ENCODE measurements at regions not wholly inside any gene's neighbourhood (a gene's known extent, or its start where the extent isn't known, plus 50 kb on each side); places are given as distances from the start of the nearest gene placed in this dataset.
"Not testable (repeated sequence)": the region's sequence is repeated elsewhere in the genome, so short reads cannot be mapped to it uniquely, and the experiment has no call there.

DNA sequence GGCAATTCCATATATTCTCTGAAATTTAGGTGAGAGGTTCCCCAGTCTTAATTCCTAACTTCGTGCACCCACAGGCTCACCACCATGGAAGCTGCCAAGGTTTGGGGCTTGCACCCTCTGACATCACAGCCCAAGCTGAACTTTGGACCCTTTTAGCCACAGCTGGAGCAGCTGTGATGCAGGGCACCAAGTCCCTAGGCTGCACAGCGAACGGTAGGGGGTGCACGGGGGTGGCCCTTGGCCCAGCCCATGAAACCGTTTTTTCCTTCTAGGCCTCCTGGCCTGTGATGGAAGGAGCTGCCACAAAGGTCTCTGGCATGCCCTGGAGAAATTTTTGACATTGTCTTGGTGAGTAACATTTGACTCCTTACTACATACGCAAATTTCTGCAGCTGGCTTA lies 251.9 kb upstream of the GRM3 start:
- POLR2A ChIA-PET = no interaction called here

DNA sequence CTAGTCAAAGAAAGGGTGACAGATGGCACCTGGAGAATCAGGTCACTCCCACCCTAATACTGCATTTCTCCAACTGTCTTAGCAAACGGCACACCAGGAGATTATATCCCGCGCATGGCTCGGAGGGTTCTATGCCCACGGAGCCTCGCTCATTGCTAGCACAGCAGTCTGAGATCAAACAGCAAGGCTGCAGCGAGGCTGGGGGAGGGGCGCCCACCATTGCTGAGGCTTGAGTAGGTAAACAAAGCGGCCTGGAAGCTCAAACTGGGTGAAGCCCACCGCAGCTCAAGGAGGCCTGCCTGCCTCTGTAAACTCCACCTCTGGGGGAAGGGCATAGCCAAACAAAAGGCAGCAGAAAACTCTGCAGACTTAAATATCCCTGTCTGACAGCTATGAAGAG lies 268.1 kb upstream of the GRM3 start:
- ATAC-seq; DNase-seq; H3K27me3 ChIP-seq (ENCODE audit: control insufficient read depth in 2 of 2, insufficient read depth in 2 of 2, low read length in 2 of 2); H3K4me3 ChIP-seq (ENCODE audit: low read length); H3K27ac ChIP-seq (ENCODE audit: low read depth, low read length); H3K4me1 Mint-ChIP-seq; H3K36me3 ChIP-seq (ENCODE audit: control insufficient read depth in 2 of 3, insufficient read depth in 3 of 3, low read length in 3 of 3); H3K4me3 Mint-ChIP-seq; POLR2A ChIA-PET; H3K27me3 Mint-ChIP-seq; CTCF ChIA-PET; H3K9me3 ChIP-seq (ENCODE audit: control insufficient read depth in 2 of 3, low read length in 3 of 3); intact Hi-C loops (cut with micrococcal nuclease); H3K4me1 ChIP-seq (ENCODE audit: control insufficient read depth in 2 of 2, insufficient read depth in 2 of 2, low read length in 2 of 2); H3K36me3 Mint-ChIP-seq; H3K27ac Mint-ChIP-seq: not testable (repeated sequence)
- peaks cover 3 to 23% (median 12%) of the 10 kb centered on the region in 11 donors for H3K9me3 Mint-ChIP-seq

More for the DNA sequence above, 251.9 kb upstream of the GRM3 start:
- Mint-ChIP-seq H3K36me3 (no peaks in the 10 kb centered on the region), H3K27me3 (no peaks in the 10 kb centered on the region), H3K4me1 (no peaks in the 10 kb centered on the region), H3K9me3 (peaks cover 0 to 39% (median 6%) of the 10 kb centered on the region in 11 donors), H3K27ac (no peak overlapping the region), H3K4me3 (no peak overlapping the region)
- DNase-seq = no peak
- Histone ChIP-seq H3K9me3 (ENCODE audit: control insufficient read depth in 2 of 3, low read length in 3 of 3) (no peaks in the 10 kb centered on the region), H3K27ac (ENCODE audit: low read depth, low read length) (no peak overlapping the region), H3K27me3 (ENCODE audit: control insufficient read depth in 2 of 2, insufficient read depth in 2 of 2, low read length in 2 of 2) (no peaks in the 10 kb centered on the region), H3K36me3 (ENCODE audit: control insufficient read depth in 2 of 3, insufficient read depth in 3 of 3, low read length in 3 of 3) (no peaks in the 10 kb centered on the region), H3K4me1 (ENCODE audit: control insufficient read depth in 2 of 2, insufficient read depth in 2 of 2, low read length in 2 of 2) (no peaks in the 10 kb centered on the region), H3K4me3 (ENCODE audit: low read length) (no peak overlapping the region)
- CTCF ChIA-PET = no interaction called here
- intact Hi-C loops (cut with micrococcal nuclease) = no loop called here
- ATAC-seq = no peak

DNA sequence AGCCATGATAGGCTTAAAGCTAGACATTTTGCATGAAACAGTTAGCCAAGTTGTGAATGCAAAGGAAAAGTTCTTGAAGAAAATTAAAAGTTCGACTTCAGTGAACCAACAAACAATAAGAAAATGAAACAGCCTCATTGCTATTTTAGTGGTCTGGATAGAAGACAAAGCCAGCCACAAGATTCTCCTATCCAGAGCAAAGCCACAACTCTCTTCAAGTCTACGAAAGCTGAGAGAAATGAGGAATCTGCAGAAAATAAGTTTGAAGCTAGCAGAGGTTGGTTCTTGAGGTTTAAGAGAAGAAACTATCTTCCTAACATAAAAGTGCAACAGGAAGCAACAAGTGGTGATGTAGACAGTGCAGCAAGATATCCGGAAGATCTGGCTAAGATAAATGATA lies 271.4 kb upstream of the GRM3 start:
- H3K4me1 Mint-ChIP-seq = no peaks in the 10 kb centered on the region
- ATAC-seq (no peak), DNase-seq (no peak)
- intact Hi-C loops (cut with micrococcal nuclease) = no loop called here
- no peaks in the 10 kb centered on the region for H3K27me3 Mint-ChIP-seq
- H3K27me3 ChIP-seq (ENCODE audit: control insufficient read depth in 2 of 2, insufficient read depth in 2 of 2, low read length in 2 of 2) = no peaks in the 10 kb centered on the region
- POLR2A ChIA-PET = no interaction called here
- H3K4me1 ChIP-seq (ENCODE audit: control insufficient read depth in 2 of 2, insufficient read depth in 2 of 2, low read length in 2 of 2) = no peaks in the 10 kb centered on the region
- H3K4me3 Mint-ChIP-seq = no peak overlapping the region
- no peak overlapping the region for H3K27ac Mint-ChIP-seq
- peaks cover 0 to 23% (median 5%) of the 10 kb centered on the region in 11 donors for H3K9me3 Mint-ChIP-seq
- H3K36me3 Mint-ChIP-seq = no peaks in the 10 kb centered on the region
- CTCF ChIA-PET = no interaction called here
- no peak overlapping the region for H3K4me3 ChIP-seq (ENCODE audit: low read length)
- no peaks in the 10 kb centered on the region for H3K36me3 ChIP-seq (ENCODE audit: control insufficient read depth in 2 of 3, insufficient read depth in 3 of 3, low read length in 3 of 3)
- no peak overlapping the region for H3K27ac ChIP-seq (ENCODE audit: low read depth, low read length)
- no peaks in the 10 kb centered on the region for H3K9me3 ChIP-seq (ENCODE audit: control insufficient read depth in 2 of 3, low read length in 3 of 3)

DNA sequence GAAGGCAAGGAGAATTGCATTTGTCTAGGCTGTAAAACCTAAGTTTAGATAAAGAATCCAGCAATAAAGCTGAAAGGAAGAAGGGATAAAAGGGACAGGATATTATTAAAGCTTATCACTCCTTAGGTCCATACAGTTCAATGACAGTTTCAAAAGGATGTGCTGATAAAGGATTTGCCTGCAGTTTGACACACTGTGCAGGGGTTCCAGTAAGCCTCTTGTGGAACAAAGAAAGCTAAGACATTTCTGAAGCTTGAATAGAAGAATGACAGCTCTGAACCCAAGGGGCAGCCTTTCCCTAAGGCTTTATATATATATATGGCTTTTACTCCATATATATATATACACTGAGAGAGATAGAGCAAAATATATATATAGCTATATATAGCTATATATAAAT lies 276.8 kb upstream of the GRM3 start:
- Mint-ChIP-seq H3K4me1 (no peaks in the 10 kb centered on the region), H3K27me3 (no peaks in the 10 kb centered on the region), H3K4me3 (no peak overlapping the region), H3K36me3 (no peaks in the 10 kb centered on the region), H3K9me3 (peaks cover 0 to 7% (median 3%) of the 10 kb centered on the region in 11 donors), H3K27ac (no peak overlapping the region)
- intact Hi-C loops (cut with micrococcal nuclease) = no loop called here
- Histone ChIP-seq H3K9me3 (ENCODE audit: control insufficient read depth in 2 of 3, low read length in 3 of 3) (no peaks in the 10 kb centered on the region), H3K27me3 (ENCODE audit: control insufficient read depth in 2 of 2, insufficient read depth in 2 of 2, low read length in 2 of 2) (no peaks in the 10 kb centered on the region), H3K4me3 (ENCODE audit: low read length) (no peak overlapping the region), H3K4me1 (ENCODE audit: control insufficient read depth in 2 of 2, insufficient read depth in 2 of 2, low read length in 2 of 2) (no peaks in the 10 kb centered on the region), H3K36me3 (ENCODE audit: control insufficient read depth in 2 of 3, insufficient read depth in 3 of 3, low read length in 3 of 3) (no peaks in the 10 kb centered on the region), H3K27ac (ENCODE audit: low read depth, low read length) (no peak overlapping the region)
- POLR2A ChIA-PET = no interaction called here
- DNase-seq = no peak
- CTCF ChIA-PET = interaction anchor here (0.7 kb wide), 1 partner anchor 16 kb away, joined by 3 read pairs; no protein-coding TSS in a partner anchor
- ATAC-seq = no peak

DNA sequence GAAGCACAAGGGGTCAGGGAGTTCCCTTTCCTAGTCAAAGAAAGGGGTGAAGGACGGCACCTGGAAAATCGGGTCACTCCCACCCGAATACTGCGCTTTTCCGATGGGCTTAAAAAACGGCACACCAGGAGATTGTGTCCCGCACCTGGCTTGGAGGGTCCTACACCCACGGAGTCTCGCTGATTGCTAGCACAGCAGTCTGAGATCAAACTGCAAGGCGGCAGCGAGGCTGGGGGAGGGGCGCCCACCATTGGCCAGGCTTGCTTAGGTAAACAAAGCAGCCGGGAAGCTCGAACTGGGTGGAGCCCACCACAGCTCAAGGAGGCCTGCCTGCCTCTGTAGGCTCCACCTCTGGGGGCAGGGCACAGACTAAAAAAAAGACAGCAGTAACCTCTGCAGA lies 303.3 kb upstream of the GRM3 start:
- H3K9me3 ChIP-seq (ENCODE audit: control insufficient read depth in 2 of 3, low read length in 3 of 3); H3K27ac Mint-ChIP-seq; H3K9me3 Mint-ChIP-seq; H3K27ac ChIP-seq (ENCODE audit: low read depth, low read length); DNase-seq; H3K4me1 Mint-ChIP-seq; H3K27me3 ChIP-seq (ENCODE audit: control insufficient read depth in 2 of 2, insufficient read depth in 2 of 2, low read length in 2 of 2); CTCF ChIA-PET; ATAC-seq; H3K36me3 ChIP-seq (ENCODE audit: control insufficient read depth in 2 of 3, insufficient read depth in 3 of 3, low read length in 3 of 3); POLR2A ChIA-PET; H3K4me1 ChIP-seq (ENCODE audit: control insufficient read depth in 2 of 2, insufficient read depth in 2 of 2, low read length in 2 of 2); H3K36me3 Mint-ChIP-seq; H3K27me3 Mint-ChIP-seq; intact Hi-C loops (cut with micrococcal nuclease); H3K4me3 Mint-ChIP-seq; H3K4me3 ChIP-seq (ENCODE audit: low read length): not testable (repeated sequence)

DNA sequence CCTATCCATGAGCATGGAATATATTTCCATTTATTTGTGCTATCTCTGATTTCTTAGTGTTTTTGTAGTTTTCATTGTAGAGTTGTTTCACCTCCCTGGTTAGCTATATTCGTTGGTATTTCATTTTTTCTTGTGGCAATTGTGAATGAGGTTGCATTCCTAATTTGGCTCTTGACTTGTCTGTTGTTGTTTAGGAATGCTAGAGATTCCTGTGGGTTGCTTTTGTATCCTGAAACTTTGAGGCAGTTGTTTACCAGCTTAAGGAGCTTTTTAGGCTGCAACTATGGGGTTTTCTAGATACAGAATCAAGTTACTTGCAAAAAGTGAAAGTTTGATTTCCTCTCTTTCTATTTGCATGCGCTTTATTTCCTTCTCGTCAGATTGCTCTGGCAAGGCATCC lies 304.7 kb upstream of the GRM3 start:
- intact Hi-C loops (cut with micrococcal nuclease) = no loop called here
- POLR2A ChIA-PET = no interaction called here
- H3K4me1 ChIP-seq (ENCODE audit: control insufficient read depth in 2 of 2, insufficient read depth in 2 of 2, low read length in 2 of 2) = no peaks in the 10 kb centered on the region
- DNase-seq (no peak), ATAC-seq (no peak)
- no peaks in the 10 kb centered on the region for H3K36me3 ChIP-seq (ENCODE audit: control insufficient read depth in 2 of 3, insufficient read depth in 3 of 3, low read length in 3 of 3)
- H3K27ac ChIP-seq (ENCODE audit: low read depth, low read length) = no peak overlapping the region
- no peak overlapping the region for H3K4me3 ChIP-seq (ENCODE audit: low read length)
- Mint-ChIP-seq H3K9me3 (peaks cover 0 to 6% (median 1%) of the 10 kb centered on the region in 11 donors), H3K27ac (no peak overlapping the region), H3K27me3 (no peaks in the 10 kb centered on the region), H3K36me3 (no peaks in the 10 kb centered on the region), H3K4me3 (no peak overlapping the region), H3K4me1 (no peaks in the 10 kb centered on the region)
- no peaks in the 10 kb centered on the region for H3K9me3 ChIP-seq (ENCODE audit: control insufficient read depth in 2 of 3, low read length in 3 of 3)
- no peaks in the 10 kb centered on the region for H3K27me3 ChIP-seq (ENCODE audit: control insufficient read depth in 2 of 2, insufficient read depth in 2 of 2, low read length in 2 of 2)
- CTCF ChIA-PET = no interaction called here

DNA sequence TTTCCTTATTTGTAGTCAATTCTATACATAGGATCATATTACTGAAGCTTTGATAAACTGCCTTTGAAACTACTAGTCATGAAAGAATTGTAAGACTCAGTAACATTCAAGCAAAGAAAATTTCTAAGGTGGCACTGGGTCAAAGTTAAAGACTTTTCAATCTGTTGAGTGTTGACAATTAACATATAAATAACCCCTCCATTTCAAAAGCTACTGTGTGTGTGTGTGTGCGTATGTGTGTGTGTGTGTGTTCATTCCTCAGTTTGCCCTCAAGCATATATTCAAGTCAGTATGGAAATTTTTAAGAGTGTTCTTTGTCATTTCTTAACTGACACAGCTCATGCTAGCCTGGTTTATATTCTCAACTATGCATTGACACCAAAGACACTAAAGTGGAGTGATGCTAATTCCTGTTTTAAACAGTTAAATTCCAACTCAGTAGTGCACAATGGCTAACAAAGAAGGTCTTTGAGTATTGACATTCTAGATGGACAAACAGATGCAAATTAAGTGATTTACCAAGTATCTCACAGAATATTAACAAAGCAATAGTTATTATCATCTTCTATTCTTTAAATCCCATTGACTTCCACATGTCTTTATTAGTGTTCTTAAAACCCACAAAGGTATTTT lies 314.8 kb upstream of the GRM3 start:
- Histone ChIP-seq H3K4me3 (ENCODE audit: low read length) (no peak overlapping the region), H3K27me3 (ENCODE audit: control insufficient read depth in 2 of 2, insufficient read depth in 2 of 2, low read length in 2 of 2) (no peaks in the 10 kb centered on the region), H3K27ac (ENCODE audit: low read depth, low read length) (no peak overlapping the region), H3K9me3 (ENCODE audit: control insufficient read depth in 2 of 3, low read length in 3 of 3) (no peaks in the 10 kb centered on the region), H3K4me1 (ENCODE audit: control insufficient read depth in 2 of 2, insufficient read depth in 2 of 2, low read length in 2 of 2) (no peaks in the 10 kb centered on the region), H3K36me3 (ENCODE audit: control insufficient read depth in 2 of 3, insufficient read depth in 3 of 3, low read length in 3 of 3) (no peaks in the 10 kb centered on the region)
- CTCF ChIA-PET = no interaction called here
- Mint-ChIP-seq H3K4me1 (no peaks in the 10 kb centered on the region), H3K27me3 (no peaks in the 10 kb centered on the region), H3K4me3 (no peak overlapping the region), H3K27ac (no peak overlapping the region), H3K9me3 (peaks cover 0 to 14% (median 0%) of the 10 kb centered on the region in 11 donors), H3K36me3 (no peaks in the 10 kb centered on the region)
- intact Hi-C loops (cut with micrococcal nuclease) = no loop called here
- POLR2A ChIA-PET = no interaction called here
- DNase-seq = no peak
- no peak for ATAC-seq

Data from naive thymus-derived CD4-positive, alpha-beta T cell (primary cell).